Stimulated activated naive CD8-positive, alpha-beta T cell treated with anti-CD3 and anti-CD28 coated beads, Interleukin-15, Interleukin-2, amounts not matched to agents 100 ng/mL and 50 ng/mL, for 24 hours (primary cell): ENCODE measurements at regions not wholly inside any gene's neighbourhood (a gene's known extent, or its start where the extent isn't known, plus 50 kb on each side); places are given as distances from the start of the nearest gene placed in this dataset.
"Not testable (repeated sequence)": the region's sequence is repeated elsewhere in the genome, so short reads cannot be mapped to it uniquely, and the experiment has no call there.

ENCODE experiments used
- H3K27ac Mint-ChIP-seq: one replicate; pipeline ENCODE4 v1.8.0; 2021; ENCODE audit warnings: mild to moderate bottlenecking, mixed read lengths
- H3K27me3 Mint-ChIP-seq: one replicate; pipeline ENCODE4 v1.8.0; 2021; ENCODE audit warnings: mixed read lengths
- H3K36me3 Mint-ChIP-seq: one replicate; pipeline ENCODE4 v1.8.0; 2021; ENCODE audit warnings: low read depth, mixed read lengths
- H3K4me1 Mint-ChIP-seq: one replicate; pipeline ENCODE4 v1.8.0; 2021; ENCODE audit warnings: low read depth, mixed read lengths
- H3K4me3 Mint-ChIP-seq: one replicate; pipeline ENCODE4 v1.8.0; 2021; ENCODE audit warnings: mild to moderate bottlenecking, mixed read lengths
- H3K9me3 Mint-ChIP-seq: one replicate; pipeline ENCODE4 v1.8.0; 2021; ENCODE audit warnings: mixed read lengths

GRCh38 chr9:120308495-120308894 is 271.5 kb downstream of the CDK5RAP2 start:
- Mint-ChIP-seq H3K4me1 (no peaks in the 10 kb centered on the region), H3K27ac (no peak overlapping the region), H3K27me3 (peaks cover 8% of the 10 kb centered on the region)

GRCh38 chr9:120307599-120307998 is 272.4 kb downstream of the CDK5RAP2 start:
- peaks cover 8% of the 10 kb centered on the region for H3K27me3 Mint-ChIP-seq
- H3K4me1 Mint-ChIP-seq, result no peaks in the 10 kb centered on the region
- H3K27ac Mint-ChIP-seq, result no peak overlapping the region
- H3K36me3 Mint-ChIP-seq, result no peaks in the 10 kb centered on the region
- no peaks in the 10 kb centered on the region for H3K9me3 Mint-ChIP-seq
- H3K4me3 Mint-ChIP-seq, result no peak overlapping the region

More at GRCh38 chr9:120308495-120308894, 271.5 kb downstream of the CDK5RAP2 start:
- Mint-ChIP-seq H3K4me3 (no peak overlapping the region), H3K9me3 (peaks cover 4% of the 10 kb centered on the region), H3K36me3 (no peaks in the 10 kb centered on the region)

GRCh38 chr9:120306561-120306960 is 273.4 kb downstream of the CDK5RAP2 start:
- Mint-ChIP-seq H3K36me3 (no peaks in the 10 kb centered on the region), H3K4me1 (no peaks in the 10 kb centered on the region), H3K27ac (no peak overlapping the region), H3K4me3 (no peak overlapping the region), H3K27me3 (peaks cover 8% of the 10 kb centered on the region), H3K9me3 (no peaks in the 10 kb centered on the region)

GRCh38 chr9:120306088-120306487 is 273.9 kb downstream of the CDK5RAP2 start:
- Mint-ChIP-seq H3K4me3 (no peak overlapping the region), H3K27ac (no peak overlapping the region), H3K4me1 (no peaks in the 10 kb centered on the region)

GRCh38 chr9:120304896-120305295 is 275.1 kb downstream of the CDK5RAP2 start:
- not testable (repeated sequence) for H3K4me1 Mint-ChIP-seq, H3K9me3 Mint-ChIP-seq, H3K27me3 Mint-ChIP-seq, H3K4me3 Mint-ChIP-seq, H3K27ac Mint-ChIP-seq, H3K36me3 Mint-ChIP-seq

More at GRCh38 chr9:120306088-120306487, 273.9 kb downstream of the CDK5RAP2 start:
- H3K36me3 Mint-ChIP-seq, result no peaks in the 10 kb centered on the region
- H3K9me3 Mint-ChIP-seq, result no peaks in the 10 kb centered on the region
- peaks cover 8% of the 10 kb centered on the region for H3K27me3 Mint-ChIP-seq

- H3K4me3 Mint-ChIP-seq, result no peak overlapping the region
- no peak overlapping the region for H3K27ac Mint-ChIP-seq
- no peaks in the 10 kb centered on the region for H3K4me1 Mint-ChIP-seq
- peaks cover 4% of the 10 kb centered on the region for H3K27me3 Mint-ChIP-seq
- no peaks in the 10 kb centered on the region for H3K9me3 Mint-ChIP-seq
- no peaks in the 10 kb centered on the region for H3K36me3 Mint-ChIP-seq
Observed at GRCh38 chr9:120303519-120303918, 276.4 kb downstream of the CDK5RAP2 start.

- no peak overlapping the region for H3K4me3 Mint-ChIP-seq
- no peaks in the 10 kb centered on the region for H3K4me1 Mint-ChIP-seq
- H3K27ac Mint-ChIP-seq, result no peak overlapping the region
- no peaks in the 10 kb centered on the region for H3K27me3 Mint-ChIP-seq
- no peaks in the 10 kb centered on the region for H3K9me3 Mint-ChIP-seq
- no peaks in the 10 kb centered on the region for H3K36me3 Mint-ChIP-seq
Observed at GRCh38 chr9:120299785-120300184, 280.2 kb downstream of the CDK5RAP2 start.

- no peaks in the 10 kb centered on the region for H3K27me3 Mint-ChIP-seq
- H3K4me1 Mint-ChIP-seq, result no peaks in the 10 kb centered on the region
- H3K36me3 Mint-ChIP-seq, result no peaks in the 10 kb centered on the region
- peaks cover 6% of the 10 kb centered on the region for H3K9me3 Mint-ChIP-seq
- H3K4me3 Mint-ChIP-seq, result no peak overlapping the region
- no peak overlapping the region for H3K27ac Mint-ChIP-seq
Observed at GRCh38 chr9:120294003-120294402, 286.0 kb downstream of the CDK5RAP2 start.

- Mint-ChIP-seq H3K27me3 (peaks cover 3% of the 10 kb centered on the region), H3K4me1 (no peaks in the 10 kb centered on the region), H3K9me3 (peaks cover 6% of the 10 kb centered on the region), H3K36me3 (no peaks in the 10 kb centered on the region), H3K4me3 (no peak overlapping the region), H3K27ac (no peak overlapping the region)
Observed at GRCh38 chr9:120292606-120293005, 287.4 kb downstream of the CDK5RAP2 start.

- Mint-ChIP-seq H3K4me1 (no peaks in the 10 kb centered on the region), H3K36me3 (no peaks in the 10 kb centered on the region), H3K27me3 (peaks cover 3% of the 10 kb centered on the region), H3K27ac (no peak overlapping the region), H3K4me3 (no peak overlapping the region), H3K9me3 (peaks cover 6% of the 10 kb centered on the region)
Observed at GRCh38 chr9:120291050-120291449, 288.9 kb downstream of the CDK5RAP2 start.

- H3K27ac Mint-ChIP-seq, result no peak overlapping the region
Observed at GRCh38 chr9:120289990-120290975, 289.7 kb downstream of the CDK5RAP2 start.

GRCh38 chr9:120289098-120289497 is 290.9 kb downstream of the CDK5RAP2 start:
- Mint-ChIP-seq H3K9me3 (peaks cover 6% of the 10 kb centered on the region), H3K4me1 (no peaks in the 10 kb centered on the region), H3K27ac (no peak overlapping the region), H3K36me3 (no peaks in the 10 kb centered on the region), H3K27me3 (peaks cover 3% of the 10 kb centered on the region), H3K4me3 (no peak overlapping the region)

More at GRCh38 chr9:120289990-120290975, 289.7 kb downstream of the CDK5RAP2 start:
- Mint-ChIP-seq H3K4me1 (no peaks in the 10 kb centered on the region), H3K4me3 (no peak overlapping the region), H3K36me3 (no peaks in the 10 kb centered on the region), H3K27me3 (peaks cover 3% of the 10 kb centered on the region), H3K9me3 (peaks cover 6% of the 10 kb centered on the region)

GRCh38 chr9:120286530-120286929 is 293.4 kb downstream of the CDK5RAP2 start:
- H3K9me3 Mint-ChIP-seq, result peaks cover 6% of the 10 kb centered on the region
- no peaks in the 10 kb centered on the region for H3K4me1 Mint-ChIP-seq
- no peak overlapping the region for H3K4me3 Mint-ChIP-seq
- H3K27ac Mint-ChIP-seq, result no peak overlapping the region
- peaks cover 7% of the 10 kb centered on the region for H3K27me3 Mint-ChIP-seq
- no peaks in the 10 kb centered on the region for H3K36me3 Mint-ChIP-seq

- Mint-ChIP-seq H3K4me1 (no peaks in the 10 kb centered on the region), H3K27ac (no peak overlapping the region), H3K4me3 (no peak overlapping the region), H3K36me3 (no peaks in the 10 kb centered on the region), H3K27me3 (peaks cover 12% of the 10 kb centered on the region), H3K9me3 (no peaks in the 10 kb centered on the region)
Observed at GRCh38 chr9:120284821-120285220, 295.1 kb downstream of the CDK5RAP2 start.

- H3K4me3 Mint-ChIP-seq, result no peak overlapping the region
- H3K27ac Mint-ChIP-seq, result no peak overlapping the region
- peaks cover 4% of the 10 kb centered on the region for H3K9me3 Mint-ChIP-seq
- no peaks in the 10 kb centered on the region for H3K36me3 Mint-ChIP-seq
- H3K27me3 Mint-ChIP-seq, result peaks cover 14% of the 10 kb centered on the region
- H3K4me1 Mint-ChIP-seq, result no peaks in the 10 kb centered on the region
Observed at GRCh38 chr9:120281665-120282064, 298.3 kb downstream of the CDK5RAP2 start.
